Endothelial cell of umbilical vein (primary cell): ENCODE measurements at regions not wholly inside any gene's neighbourhood (a gene's known extent, or its start where the extent isn't known, plus 50 kb on each side); places are given as distances from the start of the nearest gene placed in this dataset.

Source experiments
- EZH2 ChIP-seq: IDR thresholded peaks from 2 replicates; pipeline ENCODE4 v1.6.1; 2012; ENCODE audit warnings: borderline replicate concordance, low read depth, mild to moderate bottlenecking, moderate library complexity, low read length, inconsistent platforms; ENCODE audit not compliant: severe bottlenecking
- FOS ChIP-seq: IDR thresholded peaks from 2 replicates; pipeline ENCODE4 v1.6.1; 2011; ENCODE audit warnings: mild to moderate bottlenecking, low read length, moderate library complexity, borderline replicate concordance; ENCODE audit not compliant: insufficient read depth
- JUN ChIP-seq: IDR thresholded peaks from 2 replicates; pipeline ENCODE4 v1.6.1; 2011; ENCODE audit warnings: borderline replicate concordance, low read depth; ENCODE audit not compliant: insufficient read length, insufficient read depth
- MYC ChIP-seq: IDR thresholded peaks from one replicate; pipeline ENCODE4 v1.6.1; 2011; ENCODE audit warnings: mild to moderate bottlenecking, low read depth, low read length
- POLR2A ChIP-seq: IDR thresholded peaks from 2 replicates; pipeline ENCODE4 v1.6.1; 2012; ENCODE audit warnings: low read depth, mild to moderate bottlenecking, control low read depth, low read length
- POLR2AphosphoS5 ChIP-seq: IDR thresholded peaks from 2 replicates; pipeline ENCODE4 v1.6.1; 2012; ENCODE audit warnings: low read depth, mild to moderate bottlenecking, control low read depth, low read length, moderate library complexity; ENCODE audit not compliant: insufficient read depth
- TF ChIP-seq, protein P1 (sequence below), 2 donors: IDR thresholded peaks; 1 replicate in 1 of 2; 2 replicates in 1 of 2; pipeline ENCODE4 v1.5.1; 2011; ENCODE audit warnings: low read length in 2 of 2, mild to moderate bottlenecking in 2 of 2, moderate library complexity in 2 of 2, control low read depth in 1 of 2, inconsistent platforms in 1 of 2, low read depth in 1 of 2; ENCODE audit not compliant: insufficient read depth in 1 of 2; ENCODE audit errors: extremely low read depth in 1 of 2

DNA sequence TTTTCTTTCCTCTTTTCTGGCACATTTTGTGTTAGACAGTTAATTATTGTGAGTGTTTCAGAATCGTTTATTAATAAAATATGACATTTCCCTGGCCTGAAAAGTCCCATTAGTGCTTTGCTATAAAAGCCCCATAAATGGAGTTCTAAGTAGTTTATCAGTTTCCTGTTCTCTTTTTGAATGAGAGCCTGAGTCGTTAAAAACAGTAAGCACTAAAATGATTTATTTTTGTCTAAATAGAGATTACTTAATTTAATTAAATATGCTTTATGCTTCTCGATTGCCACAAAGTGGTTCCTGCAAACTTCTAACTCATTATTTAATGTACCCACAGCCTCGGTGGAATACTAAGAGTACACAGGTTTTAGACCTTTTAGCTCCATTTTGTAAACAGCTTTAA is 577.9 kb downstream of the C6orf118 start:
- TF ChIP-seq, protein P1, sequence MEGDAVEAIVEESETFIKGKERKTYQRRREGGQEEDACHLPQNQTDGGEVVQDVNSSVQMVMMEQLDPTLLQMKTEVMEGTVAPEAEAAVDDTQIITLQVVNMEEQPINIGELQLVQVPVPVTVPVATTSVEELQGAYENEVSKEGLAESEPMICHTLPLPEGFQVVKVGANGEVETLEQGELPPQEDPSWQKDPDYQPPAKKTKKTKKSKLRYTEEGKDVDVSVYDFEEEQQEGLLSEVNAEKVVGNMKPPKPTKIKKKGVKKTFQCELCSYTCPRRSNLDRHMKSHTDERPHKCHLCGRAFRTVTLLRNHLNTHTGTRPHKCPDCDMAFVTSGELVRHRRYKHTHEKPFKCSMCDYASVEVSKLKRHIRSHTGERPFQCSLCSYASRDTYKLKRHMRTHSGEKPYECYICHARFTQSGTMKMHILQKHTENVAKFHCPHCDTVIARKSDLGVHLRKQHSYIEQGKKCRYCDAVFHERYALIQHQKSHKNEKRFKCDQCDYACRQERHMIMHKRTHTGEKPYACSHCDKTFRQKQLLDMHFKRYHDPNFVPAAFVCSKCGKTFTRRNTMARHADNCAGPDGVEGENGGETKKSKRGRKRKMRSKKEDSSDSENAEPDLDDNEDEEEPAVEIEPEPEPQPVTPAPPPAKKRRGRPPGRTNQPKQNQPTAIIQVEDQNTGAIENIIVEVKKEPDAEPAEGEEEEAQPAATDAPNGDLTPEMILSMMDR (IDR thresholded peaks at IDR 0.05; ENCODE audit: extremely low read depth in 1 of 2, insufficient read depth in 1 of 2, low read depth in 1 of 2, low read length in 2 of 2) = no peak
- TF ChIP-seq MYC (no peak), POLR2A (no peak), POLR2AphosphoS5 (no peak), FOS (no peak), JUN (no peak), EZH2 (no peak)
